Stimulated activated CD8-positive, alpha-beta memory T cell treated with anti-CD3 and anti-CD28 coated beads, Interleukin-15, amount 100 ng/mL, for 48 hours (primary cell): ENCODE measurements at regions not wholly inside any gene's neighbourhood (a gene's known extent, or its start where the extent isn't known, plus 50 kb on each side); places are given as distances from the start of the nearest gene placed in this dataset.
"Not testable (repeated sequence)": the region's sequence is repeated elsewhere in the genome, so short reads cannot be mapped to it uniquely, and the experiment has no call there.

Experiments used
- DNase-seq, 2 donors: peaks; one replicate each; pipeline ENCODE4 v3.0.0-alpha.2; 2020; ENCODE audit warnings: low read depth in 2 of 2

DNA sequence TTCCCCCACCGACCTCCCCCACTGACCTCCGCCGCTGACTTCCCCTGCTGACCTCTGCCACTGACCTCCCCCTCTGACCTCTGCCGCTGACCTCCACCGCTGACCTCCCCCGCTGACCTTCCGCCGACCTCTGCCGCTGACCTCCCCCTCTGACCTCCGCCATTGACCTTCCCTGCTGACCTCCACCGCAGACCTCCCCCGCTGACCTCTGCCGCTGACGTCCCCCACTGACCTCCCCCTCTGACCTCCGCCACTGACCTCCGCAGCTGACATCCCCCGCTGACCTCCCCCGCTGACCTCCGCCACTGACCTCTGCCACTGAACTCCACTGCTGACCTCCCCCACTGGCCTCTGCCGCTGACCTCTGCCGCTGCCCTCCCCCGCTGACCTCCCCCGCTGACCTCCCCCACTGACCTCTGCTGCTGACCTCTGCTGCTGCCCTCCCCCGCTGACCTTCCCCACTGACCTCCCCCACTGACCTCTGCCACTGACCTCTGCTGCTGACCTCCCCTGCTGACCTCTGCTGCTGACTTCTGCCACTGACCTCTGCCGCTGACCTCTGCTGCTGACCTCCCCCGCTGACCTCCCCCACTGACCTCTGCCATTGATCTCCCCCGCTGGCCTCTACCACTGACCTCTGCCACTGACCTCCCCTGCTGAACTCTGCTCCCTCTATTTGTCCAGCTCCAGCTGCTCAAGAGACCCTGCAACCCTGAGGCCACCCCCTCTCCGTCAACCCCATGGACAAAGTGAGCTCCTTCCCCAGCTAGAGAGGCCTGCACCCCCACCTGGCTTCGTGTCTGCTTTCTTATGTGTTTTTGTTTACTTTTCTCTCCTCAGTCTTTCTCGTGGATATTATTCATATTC lies 91.4 kb upstream of the AFDN start:
- DNase-seq: no peak

DNA sequence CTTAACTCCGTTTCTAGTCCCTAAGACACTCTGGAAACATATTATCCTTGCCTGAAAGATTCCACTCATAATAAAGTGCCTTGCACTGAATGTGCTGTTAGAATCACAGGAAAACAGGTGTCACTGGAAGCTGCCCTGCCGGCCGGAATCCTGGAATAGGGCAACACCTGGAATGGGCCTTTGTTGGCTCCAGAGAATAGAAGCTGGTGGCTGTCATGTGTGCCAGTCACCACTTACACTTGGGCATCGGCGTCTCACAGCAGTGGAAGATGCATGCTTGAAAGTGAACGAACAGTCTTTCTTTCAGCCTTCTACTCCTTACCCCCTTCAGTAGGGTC lies 90.8 kb upstream of the AFDN start:
- DNase-seq: no peak

DNA sequence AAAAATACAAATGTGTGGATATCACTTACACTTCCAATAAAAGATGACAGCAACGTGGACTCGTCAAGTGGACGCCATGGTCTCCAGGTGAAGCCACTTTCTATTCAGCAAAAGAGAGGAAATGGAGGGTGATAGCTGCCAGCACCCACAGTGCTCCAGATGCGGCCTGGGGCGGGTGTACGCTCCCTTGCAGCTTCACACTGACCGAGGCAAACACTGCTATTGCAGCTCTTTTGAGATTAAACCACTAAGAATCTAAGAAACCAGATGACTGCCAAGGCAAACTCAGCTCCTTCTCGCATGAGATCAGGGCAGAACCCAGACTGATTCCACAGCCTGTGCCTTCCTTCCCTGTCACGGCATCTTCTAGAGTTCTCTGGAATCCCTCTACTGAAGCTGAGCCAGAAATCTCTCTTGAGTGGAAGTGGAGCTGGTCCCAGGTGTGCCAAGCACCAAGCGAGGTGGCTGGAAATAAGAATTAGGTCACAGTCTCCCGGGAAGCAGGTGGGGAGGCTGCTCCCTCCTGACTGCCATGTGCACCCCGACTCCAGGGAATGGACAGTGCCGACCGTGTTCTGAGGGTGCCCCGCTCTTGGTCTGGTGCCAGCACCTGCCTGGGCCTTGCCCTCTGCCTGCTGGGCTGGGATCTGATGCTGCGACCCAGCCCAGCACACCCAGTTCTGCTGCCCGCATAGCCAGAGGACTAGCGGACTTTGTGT lies 90.1 kb upstream of the AFDN start:
- no peak for DNase-seq

DNA sequence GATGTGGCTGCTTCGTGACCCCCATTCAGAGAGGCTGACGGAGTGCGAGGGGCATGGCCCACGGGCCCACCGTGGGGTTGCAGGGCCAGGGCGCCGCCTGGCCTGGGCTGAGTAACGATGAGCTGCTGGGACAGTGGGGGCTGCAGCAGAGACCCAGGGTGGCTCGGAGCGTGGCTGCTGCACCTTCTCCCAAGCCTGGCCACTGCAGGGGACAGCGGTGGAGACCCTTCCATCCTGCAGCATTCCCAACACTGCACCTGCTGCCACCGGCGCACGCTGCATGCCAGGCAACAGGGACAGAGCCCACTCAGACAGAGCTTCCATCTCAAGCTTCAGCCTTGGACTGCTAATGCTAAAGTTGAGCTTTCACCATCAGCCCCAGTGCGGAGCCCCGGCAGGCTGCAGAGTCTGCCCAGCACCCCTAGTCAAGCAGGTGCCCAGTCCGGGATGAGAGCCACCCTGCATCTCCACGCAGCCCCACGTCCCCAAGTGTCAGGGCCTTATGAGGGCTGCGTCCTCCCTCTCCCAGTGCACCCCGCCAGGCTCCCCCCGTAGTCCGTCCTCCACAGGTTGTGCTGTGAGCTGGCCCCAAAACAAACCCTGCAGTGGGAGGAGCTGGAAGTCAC lies 89.4 kb upstream of the AFDN start:
- no peak for DNase-seq

DNA sequence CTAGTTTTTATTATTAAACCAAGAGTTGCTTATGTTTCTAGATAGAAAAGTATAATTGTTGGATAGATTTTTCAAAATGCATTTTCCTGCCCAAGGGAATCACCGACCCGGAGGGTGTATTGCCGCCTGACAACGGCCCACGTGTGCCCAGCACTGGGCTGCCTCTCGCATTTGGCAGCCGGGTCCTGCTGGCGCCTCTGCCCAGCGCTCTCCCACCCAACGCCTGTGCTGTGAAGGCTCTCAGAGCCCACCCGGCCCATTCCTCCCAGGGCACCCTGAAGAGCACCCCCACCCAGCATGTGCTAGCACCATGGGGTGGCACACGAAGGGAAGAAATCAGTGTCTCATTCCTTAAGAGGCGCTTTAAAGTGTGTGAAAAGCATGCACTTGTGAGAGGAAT lies 88.3 kb upstream of the AFDN start:
- no peak for DNase-seq

DNA sequence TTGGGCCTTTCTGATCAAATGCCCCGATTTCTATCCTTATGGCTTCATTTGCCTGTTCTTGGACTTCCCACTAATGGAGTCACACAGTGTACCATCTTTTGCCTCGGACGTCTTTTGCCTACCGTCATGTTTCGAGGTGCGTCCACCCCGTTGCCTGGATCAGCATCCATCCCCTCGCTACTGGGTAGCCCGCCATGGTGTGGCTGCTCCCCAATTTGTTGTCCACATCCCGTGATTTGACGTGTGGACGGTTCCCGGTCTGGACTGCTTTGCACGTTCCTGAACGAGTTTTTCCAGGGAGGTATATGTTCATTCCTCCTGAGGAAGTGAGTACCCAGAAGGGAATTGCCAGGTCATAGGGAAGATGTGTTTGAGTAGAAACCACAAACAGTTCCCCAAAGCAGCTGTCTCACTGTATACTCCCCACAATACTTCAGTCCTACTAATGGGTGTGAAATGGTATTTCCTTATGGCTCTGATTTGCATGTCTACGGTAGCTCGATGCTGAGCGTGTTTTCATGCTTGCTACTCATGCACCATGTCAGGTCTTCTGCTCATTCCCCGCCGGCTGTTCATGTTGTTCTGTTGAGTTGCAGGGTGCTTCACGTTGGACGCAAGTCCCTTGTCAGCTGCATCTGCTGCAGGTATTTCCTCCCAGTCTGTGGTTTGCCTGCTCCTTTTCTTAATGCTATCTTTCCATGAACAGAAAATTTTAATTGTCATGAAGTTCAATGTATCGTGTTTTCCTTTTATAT lies 86.8 kb upstream of the AFDN start:
- DNase-seq: no peak

DNA sequence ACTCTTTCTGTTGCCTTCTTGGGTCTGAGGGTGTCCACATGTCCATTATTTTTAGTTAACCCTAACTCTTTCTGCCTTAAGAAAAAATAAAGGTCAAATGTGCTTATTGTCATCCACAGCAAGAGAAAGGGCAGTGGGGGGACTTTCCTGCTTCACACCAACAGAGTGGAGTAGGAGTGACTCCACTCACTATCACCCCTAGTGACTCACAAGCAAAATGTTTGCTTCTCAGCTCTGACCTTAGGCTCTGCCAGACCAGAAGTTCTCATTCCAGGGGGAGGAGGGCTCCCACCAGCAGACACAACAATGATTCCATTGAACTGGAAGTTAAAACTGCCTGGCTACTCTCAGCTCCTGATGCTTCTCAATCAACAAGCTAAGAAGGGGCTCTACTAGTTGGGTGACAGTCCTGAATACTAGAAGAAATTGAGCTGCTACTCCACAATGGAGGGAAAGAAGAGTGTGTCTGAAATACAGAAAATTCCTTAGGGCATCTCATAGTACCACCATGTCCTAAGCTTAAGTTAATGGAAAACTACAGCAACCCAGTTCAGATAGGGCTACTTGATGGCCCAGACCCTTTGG lies 83.9 kb upstream of the AFDN start:
- no peak for DNase-seq

DNA sequence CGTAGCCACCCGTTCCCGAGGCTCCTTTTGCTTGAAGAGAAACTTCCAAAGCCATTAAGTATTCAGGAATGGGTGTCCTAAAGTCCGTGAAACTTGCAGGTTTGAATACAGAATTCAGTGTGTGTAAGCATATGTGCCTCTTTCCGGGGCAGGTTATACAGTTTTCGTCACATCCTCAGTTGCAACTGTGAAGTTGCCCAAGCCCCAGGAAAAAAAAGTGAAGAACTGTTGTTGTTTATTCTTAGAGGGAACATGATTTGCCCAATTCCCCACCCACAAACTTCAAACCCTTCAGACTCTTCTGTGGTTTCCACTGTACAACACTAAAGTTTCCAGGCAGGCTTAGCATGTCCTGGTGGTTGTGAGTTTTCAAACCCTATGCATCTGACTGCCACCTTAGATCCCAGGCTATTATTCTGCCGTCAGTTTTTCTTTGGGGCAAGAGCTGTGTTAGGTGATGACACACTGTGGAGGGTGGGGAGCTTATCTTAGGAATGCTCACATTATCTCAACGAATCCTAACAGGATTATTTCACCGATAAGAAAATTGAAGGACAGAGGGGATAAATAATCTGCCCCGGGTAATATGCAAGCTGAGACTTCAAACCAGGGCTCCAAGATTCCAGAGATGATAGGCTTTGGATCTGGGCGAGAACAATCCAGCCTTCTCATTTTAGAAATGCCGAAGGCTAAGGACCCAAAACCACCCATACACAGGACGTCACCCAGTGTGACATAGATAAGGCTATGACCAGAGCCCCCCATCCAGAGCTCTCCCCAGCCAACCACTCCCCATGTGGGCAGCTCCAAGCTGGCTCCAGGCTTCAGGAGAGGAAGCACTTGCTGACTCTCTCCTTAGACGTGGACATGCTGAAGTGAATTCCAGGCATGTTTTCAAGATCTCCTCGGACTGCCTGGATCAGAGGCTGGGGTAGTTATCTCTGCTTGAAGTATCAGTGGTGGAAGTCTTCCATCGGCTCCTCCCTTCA lies 81.7 kb upstream of the AFDN start:
- no peak for DNase-seq

DNA sequence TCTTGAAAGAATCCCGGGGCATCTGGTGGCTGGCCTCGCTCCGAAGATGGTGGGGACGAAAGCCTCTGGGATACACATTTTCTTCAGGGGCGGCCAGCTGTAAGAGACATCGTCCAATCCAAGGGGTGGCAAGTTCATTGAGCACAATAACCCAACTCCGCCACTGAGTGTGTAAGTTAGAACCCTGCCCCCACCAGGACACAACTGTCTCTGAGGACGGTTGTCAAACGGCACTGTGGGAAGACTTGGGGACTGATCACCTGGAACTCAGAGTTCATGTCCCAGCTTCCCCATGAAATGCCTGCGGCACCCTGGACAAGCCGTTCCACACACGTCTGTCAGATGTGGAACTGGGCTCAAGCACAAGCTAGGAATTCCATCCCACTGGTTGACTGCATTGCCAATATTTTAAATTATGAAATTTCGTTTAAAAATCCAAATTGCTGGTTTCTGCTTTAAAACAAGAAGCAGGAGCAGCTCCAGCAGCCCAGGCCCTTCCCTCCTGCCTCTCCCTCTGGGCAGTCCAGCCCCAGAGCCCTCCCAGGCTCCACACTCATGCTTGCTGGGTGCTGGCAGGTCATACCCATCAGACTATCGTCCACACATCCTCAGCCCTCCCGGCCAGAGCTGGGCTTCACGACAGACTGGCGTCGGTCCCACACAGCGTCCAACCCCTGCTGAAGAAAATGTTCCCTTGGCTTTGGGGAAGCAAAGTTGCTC lies 80.9 kb upstream of the AFDN start:
- no peak for DNase-seq

DNA sequence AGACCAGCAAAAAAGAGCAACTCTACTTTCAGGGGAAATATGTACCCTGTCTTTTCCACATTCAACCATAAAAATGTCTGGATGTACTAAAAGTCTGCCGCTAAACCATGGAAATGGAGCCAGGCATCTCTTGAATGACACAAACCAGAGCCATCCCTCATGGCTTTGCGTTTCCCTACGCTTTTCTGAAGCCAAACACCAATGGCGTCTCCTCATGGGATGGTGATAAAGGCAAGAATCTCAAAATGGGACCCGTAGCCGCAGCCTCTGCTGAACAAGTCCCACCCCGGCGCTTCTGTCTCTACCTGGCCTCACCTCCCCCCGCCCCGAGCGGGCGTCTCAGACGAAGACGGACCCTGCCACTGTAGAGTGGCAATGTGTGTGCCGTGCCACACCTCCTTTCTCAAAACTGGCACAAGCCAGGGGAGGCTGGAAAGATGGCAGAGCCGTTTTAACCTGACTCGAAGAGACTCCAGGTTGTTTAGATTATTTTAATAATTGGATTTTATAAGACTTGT lies 80.3 kb upstream of the AFDN start:
- DNase-seq: no peak

DNA sequence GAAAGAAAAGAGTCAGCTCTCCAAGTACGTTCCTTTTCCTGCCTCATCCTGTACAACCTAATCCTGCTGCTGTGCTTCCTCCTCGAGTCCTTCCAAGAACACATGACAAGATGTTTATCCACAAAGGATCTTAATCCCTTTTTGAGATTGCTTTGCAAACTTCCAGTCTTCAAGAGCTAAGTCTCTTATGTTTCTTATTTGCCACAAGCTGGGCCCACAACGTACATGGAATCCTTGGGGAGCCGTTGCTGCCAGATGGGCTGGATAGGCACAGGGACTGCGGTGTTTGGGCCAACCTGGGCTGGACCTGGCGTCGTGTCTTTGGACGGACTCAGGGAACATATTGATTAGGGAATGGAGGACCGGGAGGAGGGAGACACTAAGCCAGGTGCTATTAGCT lies 79.7 kb upstream of the AFDN start:
- DNase-seq: no peak

DNA sequence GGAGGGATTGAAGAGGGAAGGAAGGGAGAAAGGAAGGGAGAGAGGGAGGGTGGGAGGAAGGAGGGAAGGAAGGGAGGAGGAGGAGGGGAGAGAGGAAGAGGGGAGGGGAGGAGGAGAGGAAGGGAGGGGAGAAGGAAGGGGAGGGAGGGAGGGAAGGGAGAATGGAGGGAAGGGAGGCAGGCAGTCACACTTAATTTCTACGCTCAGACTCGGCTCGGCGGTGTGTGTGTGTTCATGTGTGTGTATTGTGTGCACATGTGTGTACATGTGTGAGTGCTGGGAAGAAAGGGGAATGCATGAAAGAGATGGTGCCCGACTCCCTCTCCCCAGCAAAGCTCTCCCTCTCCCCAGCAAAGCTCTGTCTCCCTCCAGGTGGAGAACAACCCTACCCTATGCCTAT lies 79.1 kb upstream of the AFDN start:
- DNase-seq: no peak

DNA sequence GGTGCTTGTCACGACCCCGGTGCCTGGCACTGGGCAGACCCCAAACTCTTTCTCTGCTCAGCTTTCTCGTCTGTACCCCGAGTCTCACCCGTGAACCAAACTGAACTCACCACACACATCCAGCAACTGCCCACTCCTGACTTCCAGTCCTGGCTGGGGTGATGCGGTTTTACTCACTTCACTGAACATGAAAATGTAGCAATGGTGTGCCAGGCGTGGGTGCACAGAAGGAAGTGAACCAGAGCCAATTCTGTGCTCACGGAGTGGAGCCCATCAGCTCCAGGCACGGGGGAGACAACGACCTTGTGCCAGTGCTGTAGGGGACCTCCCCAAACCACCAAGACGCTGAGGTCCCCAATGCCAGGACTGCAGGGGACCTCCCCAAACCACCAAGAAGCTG lies 78.7 kb upstream of the AFDN start:
- no peak for DNase-seq

DNA sequence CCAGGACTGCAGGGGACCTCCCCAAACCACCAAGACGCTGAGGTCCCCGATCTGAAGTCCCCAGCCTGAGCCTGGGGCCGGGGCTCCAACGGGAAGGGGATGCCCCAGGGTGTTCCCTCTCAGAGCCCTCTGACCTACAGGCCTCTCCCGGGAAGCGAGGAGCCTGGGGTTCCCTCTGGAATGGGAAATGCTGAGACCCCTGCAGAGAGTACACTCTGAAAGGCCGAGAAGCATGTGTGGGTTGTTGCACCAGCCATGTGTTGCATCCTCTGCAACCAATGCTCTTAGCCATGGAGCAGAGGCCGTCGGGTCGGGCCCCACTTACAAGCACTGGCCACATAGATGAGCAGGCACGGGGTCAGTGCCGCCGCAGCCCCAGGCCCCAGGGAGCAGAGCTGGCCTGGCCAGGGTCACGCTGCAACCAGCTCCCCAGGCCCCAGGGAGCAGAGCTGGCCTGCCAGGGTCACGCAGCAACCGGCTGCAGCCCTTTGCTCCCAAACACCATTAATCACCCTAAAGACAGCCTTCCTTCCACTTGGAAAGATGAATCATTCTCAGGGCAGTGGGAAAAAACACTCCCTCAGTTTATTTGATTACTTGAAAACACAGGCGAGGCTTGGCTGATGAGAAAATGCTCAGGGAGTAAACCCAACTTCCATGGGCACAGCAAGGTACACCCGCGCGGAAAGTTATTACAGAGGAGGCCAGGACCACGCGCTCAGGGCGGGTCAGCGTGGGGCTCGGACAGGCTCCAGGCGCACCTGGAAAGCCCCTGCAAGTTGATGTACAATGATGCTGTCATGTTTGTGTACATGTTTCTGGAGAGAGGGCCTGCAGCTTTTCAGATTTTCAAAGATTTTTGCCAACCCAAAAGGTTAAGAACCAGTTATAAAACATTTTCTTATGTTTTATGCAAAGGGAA lies 78.0 kb upstream of the AFDN start:
- no peak for DNase-seq

DNA sequence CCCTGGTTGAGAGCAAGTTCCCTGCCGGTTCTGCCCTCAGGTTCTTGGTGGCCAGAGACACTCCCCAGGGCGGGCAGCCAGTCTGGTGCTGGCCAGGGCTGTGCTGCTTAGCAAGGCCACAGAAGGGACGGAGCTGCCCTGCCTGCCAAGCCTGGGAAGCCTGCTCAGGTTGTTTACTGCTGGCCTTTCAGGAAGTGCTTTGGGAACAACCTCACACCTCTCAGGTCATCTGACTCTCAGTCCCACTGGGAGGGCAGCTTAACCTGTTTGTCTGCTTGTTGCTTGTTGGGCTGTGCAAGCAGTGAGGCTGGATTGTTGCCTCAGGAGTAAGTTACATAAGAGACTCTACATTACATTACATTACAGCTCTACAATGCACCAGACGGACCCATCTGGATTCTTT lies 75.8 kb upstream of the AFDN start:
- DNase-seq: no peak

DNA sequence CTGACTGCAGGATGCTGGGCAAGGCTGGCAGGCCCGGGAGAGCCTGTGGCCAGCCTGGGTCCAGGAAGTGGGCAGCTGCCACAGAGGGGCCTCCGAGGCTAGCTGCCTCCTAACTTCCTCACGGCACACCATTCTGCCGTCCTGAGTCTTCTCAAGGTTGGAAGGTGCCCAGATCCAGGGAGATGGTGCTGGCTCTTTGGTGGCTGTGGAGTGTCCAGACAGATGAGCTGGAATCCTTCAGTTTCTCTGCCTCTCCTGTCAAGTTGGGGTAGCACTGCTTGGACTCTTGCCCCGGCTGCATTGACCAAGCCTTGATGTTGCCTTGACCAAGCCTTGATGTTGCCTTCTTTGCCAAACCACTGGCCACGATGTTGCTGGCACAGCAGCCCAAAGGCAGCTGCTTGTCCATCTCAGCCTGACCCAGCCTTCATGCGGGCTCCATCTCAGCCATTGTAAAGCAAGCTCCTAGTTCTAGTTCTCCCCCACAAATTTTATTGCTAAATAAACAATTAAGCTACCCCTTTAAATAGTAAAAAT lies 75.1 kb upstream of the AFDN start:
- DNase-seq: no peak

DNA sequence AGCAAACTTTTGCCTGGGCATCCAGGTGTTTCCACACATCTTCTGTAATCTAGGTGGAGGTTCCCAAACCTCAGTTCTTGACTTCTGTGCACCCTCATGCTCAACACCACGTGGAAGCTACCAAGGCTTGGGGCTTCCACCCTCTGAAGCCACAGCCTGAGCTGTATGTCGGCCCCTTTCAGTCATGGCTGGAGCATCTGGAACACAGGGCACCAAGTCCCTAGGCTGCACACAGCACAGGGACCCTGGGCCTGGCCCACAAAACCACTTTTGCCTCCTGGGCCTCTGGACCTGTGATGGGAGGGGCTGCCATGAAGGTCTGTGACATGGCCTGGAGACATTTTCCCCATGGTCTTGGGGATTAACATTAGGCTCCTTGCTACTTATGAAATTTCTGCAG lies 73.4 kb upstream of the AFDN start:
- not testable (repeated sequence) for DNase-seq

DNA sequence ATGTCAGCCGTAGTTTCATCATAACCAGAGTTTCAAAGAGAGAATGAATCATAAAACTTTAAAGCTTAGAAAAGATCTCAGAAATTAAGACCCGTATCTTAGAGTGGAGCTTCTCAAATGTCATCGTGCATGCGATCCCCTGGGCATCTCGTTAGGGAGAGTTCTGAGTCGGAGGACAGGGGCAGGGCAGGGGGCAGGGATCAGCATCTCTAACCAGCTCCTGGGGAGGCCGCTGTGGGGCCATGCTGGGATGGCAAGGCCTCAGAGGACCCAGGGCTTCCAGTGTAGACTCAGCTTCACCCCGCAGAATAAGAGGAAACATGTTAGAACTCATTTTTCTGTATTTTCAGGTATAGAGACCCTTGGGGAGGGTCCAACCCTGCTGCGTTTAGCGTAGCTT lies 72.0 kb upstream of the AFDN start:
- DNase-seq: no peak
